Adrenal gland (tissue), 5 donors: ENCODE measurements at regions not wholly inside any gene's neighbourhood (a gene's known extent, or its start where the extent isn't known, plus 50 kb on each side); places are given as distances from the start of the nearest gene placed in this dataset.

ENCODE experiments used
- POLR2A ChIP-seq, 2 donors: fragments of 450-650 bp; IDR thresholded peaks; one replicate each; pipeline ENCODE4 v1.6.1; 2017; ENCODE audit warnings: antibody characterized with exemption in 2 of 2, mild to moderate bottlenecking in 2 of 2, moderate library complexity in 1 of 2
- TF ChIP-seq, protein P1 (sequence below), 6 experiments: fragments of 450-650 bp in 4 of 6; fragments of 200-600 bp in 2 of 6; sonication (generic) in 1 of 6; IDR thresholded peaks; 1 replicate in 5 of 6; 2 replicates in 1 of 6; pipeline versions ENCODE4 v1.5.1 to v1.8.0; 2016 to 2021; ENCODE audit warnings: antibody characterized with exemption in 6 of 6, mild to moderate bottlenecking in 2 of 6, moderate library complexity in 1 of 6
- donor health status: DM: no; HTN: no; CAD: no.

DNA sequence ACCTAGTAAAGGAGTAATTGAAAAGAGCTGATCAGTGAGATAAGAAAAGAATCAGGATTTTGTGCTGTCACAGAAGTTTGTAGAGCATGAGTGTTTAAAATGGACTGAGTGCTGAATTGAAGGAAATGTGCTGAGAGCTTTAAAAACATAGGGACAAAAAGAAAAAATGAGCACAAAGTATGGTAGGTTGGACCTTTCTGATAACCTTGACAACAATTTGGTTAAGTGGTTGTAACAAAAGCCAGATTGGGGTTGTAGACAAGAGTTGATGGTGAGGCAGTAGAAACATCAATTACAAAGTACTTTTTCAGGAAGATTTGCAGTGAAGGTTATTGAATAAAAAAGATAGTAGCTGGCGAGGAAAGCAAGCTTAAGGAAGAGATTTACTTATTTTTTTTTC, 674.7 kb upstream of the KIF2B start:
- TF ChIP-seq POLR2A (IDR thresholded peaks at IDR 0.05): no peak
- TF ChIP-seq, protein P1, sequence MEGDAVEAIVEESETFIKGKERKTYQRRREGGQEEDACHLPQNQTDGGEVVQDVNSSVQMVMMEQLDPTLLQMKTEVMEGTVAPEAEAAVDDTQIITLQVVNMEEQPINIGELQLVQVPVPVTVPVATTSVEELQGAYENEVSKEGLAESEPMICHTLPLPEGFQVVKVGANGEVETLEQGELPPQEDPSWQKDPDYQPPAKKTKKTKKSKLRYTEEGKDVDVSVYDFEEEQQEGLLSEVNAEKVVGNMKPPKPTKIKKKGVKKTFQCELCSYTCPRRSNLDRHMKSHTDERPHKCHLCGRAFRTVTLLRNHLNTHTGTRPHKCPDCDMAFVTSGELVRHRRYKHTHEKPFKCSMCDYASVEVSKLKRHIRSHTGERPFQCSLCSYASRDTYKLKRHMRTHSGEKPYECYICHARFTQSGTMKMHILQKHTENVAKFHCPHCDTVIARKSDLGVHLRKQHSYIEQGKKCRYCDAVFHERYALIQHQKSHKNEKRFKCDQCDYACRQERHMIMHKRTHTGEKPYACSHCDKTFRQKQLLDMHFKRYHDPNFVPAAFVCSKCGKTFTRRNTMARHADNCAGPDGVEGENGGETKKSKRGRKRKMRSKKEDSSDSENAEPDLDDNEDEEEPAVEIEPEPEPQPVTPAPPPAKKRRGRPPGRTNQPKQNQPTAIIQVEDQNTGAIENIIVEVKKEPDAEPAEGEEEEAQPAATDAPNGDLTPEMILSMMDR (IDR thresholded peaks at IDR 0.05): no peak
